Astrocyte of the cerebellum (primary cell): ENCODE measurements at regions not wholly inside any gene's neighbourhood (a gene's known extent, or its start where the extent isn't known, plus 50 kb on each side); places are given as distances from the start of the nearest gene placed in this dataset.

Source experiments
- DNase-seq: peaks from one replicate; pipeline ENCODE4 v3.0.0-alpha.2; 2011; ENCODE audit warnings: low read depth
- H3K4me3 ChIP-seq: 2 replicates; pipeline ENCODE4 v1.5.1; 2011; ENCODE audit warnings: mild to moderate bottlenecking, low read depth, low read length, moderate library complexity
- in situ Hi-C: cut with HindIII; loops from 2 replicates; pipeline ENCODE4 v1.10.0; 2017; ENCODE audit warnings: low sequenced_read_pairs
- TF ChIP-seq, protein P1 (sequence below): IDR thresholded peaks from 2 replicates; pipeline ENCODE4 v1.5.1; 2012; ENCODE audit warnings: low read length, low read depth, moderate library complexity, mild to moderate bottlenecking; ENCODE audit errors: missing control alignments

DNA sequence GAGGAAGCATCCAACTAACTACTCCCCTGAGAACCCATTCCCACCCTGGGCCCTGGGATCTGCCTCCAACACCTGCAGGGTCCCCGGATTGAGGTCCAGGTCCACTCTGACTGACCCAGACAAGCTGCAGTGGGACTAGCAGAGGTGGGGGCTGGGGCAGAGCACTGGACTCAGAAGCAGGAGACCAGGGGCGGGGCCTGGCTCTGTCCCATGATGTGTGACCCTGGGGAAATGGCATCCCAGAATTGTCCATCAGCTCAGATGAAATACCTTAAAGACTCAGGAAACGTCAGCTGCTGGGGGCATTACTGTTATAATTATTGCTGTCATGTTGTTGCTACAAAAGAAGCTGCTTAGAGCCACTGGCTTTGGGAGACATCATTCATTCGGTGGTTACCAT, 202.4 kb downstream of the C9orf50 start:
- DNase-seq = no peak
- no peak overlapping the region for H3K4me3 ChIP-seq
- in situ Hi-C loops = no loop called here

DNA sequence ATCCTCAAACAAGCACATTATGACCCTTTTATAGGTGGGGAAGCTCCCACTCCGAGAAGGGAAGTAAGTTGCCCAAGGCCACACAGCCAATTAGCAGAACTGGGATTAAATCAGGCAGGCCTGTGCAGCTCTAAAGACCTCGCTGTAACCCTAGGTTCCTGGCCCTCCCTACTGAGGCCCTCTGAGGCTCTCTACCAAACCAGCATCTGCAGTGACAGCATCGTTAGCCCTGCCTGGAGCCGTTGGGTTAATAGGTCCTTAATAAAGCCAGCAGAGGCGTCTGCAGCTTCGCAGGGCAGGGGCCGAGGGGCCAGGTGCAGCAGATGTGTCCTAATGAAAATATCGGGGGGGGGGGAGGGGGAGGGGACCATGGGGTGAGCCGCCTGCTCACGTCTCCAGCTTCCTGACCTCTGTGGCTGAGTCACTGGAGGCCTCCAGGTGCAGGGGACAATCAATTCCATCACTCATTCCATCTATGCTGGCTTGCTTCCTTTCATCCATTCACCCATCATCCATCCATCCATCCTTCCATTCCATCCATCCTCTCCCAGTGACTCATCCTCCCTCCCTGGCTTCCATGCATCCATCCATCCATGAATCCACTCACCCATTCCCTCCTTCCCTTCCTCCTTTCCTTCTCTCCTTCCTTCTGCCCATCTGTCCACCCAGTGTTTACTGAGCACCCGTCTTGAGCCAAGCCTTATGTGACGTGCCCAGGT, 203.9 kb downstream of the C9orf50 start:
- TF ChIP-seq, protein P1, sequence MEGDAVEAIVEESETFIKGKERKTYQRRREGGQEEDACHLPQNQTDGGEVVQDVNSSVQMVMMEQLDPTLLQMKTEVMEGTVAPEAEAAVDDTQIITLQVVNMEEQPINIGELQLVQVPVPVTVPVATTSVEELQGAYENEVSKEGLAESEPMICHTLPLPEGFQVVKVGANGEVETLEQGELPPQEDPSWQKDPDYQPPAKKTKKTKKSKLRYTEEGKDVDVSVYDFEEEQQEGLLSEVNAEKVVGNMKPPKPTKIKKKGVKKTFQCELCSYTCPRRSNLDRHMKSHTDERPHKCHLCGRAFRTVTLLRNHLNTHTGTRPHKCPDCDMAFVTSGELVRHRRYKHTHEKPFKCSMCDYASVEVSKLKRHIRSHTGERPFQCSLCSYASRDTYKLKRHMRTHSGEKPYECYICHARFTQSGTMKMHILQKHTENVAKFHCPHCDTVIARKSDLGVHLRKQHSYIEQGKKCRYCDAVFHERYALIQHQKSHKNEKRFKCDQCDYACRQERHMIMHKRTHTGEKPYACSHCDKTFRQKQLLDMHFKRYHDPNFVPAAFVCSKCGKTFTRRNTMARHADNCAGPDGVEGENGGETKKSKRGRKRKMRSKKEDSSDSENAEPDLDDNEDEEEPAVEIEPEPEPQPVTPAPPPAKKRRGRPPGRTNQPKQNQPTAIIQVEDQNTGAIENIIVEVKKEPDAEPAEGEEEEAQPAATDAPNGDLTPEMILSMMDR = no peak
- in situ Hi-C loops = no loop called here
- no peak overlapping the region for H3K4me3 ChIP-seq
- DNase-seq = no peak

More for the DNA sequence above, 202.4 kb downstream of the C9orf50 start:
- TF ChIP-seq, protein P1 = no peak

GRCh38 chr9:129415942-129416651, 204.8 kb downstream of the C9orf50 start:
- TF ChIP-seq, protein P1 = no peak
- in situ Hi-C loops = no loop called here
- no peak for DNase-seq
- no peak overlapping the region for H3K4me3 ChIP-seq

DNA sequence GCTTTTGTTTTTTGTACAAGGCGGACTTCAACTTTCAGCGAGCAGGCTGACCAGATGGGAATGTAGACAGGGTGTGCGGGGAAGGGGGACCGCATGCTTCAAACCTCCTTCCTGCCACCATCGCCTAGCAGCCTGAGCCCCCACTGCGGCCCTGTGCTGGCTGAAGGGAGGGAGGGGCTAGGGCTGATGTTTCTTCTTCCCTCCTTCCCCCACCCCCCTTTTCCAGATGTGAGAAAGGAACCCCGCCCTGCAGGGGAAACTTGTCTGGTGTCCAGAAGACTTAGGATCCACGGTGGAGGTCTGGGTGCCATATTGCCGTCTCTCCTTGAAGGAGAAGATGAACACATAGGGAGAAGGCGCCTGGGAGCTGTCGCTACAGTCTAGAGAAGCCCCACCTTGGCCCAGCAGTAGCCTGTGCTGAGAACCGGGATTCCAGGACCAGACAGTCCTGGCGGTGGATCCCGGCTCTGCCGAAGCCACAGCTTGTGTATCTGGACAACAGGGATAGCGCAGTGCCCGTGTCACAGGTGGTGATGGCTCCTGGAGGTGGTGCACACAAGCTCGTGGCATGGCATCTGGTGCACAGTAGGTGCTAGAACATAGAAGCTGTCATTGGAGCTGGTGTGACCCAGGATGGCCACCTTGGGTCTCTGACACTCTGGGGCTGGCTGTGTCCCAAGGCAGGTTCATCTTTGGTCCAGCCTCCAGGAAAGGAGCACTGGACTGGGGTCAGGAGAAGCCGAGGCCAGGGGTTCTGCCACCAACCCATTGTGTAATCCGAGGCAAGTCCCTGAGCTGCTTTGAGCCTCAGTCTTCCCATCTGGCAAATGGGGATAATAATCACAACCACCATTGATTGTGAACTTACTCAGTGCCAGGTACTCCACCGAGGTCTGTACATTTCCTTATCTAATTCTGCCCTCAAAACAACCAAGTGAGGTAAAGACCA, 205.6 kb downstream of the C9orf50 start:
- in situ Hi-C loops = no loop called here
- TF ChIP-seq, protein P1 = no peak
- H3K4me3 ChIP-seq = no peak overlapping the region
- no peak for DNase-seq

DNA sequence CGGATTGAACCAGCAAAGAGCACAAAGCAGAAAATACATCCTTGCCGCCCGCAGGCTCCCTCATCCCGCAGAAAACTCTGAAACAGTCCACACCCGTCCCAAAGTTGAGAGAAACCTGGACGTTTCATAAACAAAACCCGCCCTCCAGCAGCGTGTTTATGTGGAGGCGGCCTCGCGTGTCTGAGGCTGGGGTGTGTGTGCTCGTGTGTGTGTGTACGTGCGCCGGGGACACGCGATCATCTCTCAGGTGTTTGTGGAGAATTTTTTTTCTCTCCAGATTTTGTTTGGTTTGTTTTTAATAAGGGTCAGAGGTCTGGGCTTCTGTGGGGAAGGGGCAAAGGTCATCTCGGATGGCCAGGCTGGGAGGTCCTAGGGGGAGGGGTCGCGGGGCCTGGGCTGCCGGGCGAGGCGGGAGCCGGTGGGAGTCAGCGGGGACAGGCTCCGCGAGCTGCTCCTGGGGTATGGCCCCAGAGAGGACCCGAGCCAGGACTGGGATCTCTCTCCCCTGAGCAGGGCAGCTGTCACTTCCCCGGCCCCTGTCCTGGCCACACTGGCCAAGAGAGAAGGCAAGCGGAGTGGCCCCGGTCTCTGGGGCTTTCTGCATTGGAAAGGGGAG, 206.4 kb downstream of the C9orf50 start:
- TF ChIP-seq, protein P1 = no peak
- in situ Hi-C loops = no loop called here
- no peak for DNase-seq
- no peak overlapping the region for H3K4me3 ChIP-seq
